ENCODE measurements at regions not wholly inside any gene's neighbourhood (a gene's known extent, or its start where the extent isn't known, plus 50 kb on each side); places are given as distances from the start of the nearest gene placed in this dataset.

- no peaks in the 10 kb centered on the region for H3K36me3 ChIP-seq (ENCODE audit: control insufficient read depth, insufficient read depth, low read length)
- Mint-ChIP-seq H3K27me3 (ENCODE audit: low read depth in 2 of 2) (no peaks in the 10 kb centered on the region), H3K9me3 (no peaks in the 10 kb centered on the region), H3K36me3 (no peaks in the 10 kb centered on the region), H3K27ac (no peak overlapping the region), H3K4me3 (no peak overlapping the region), H3K4me1 (peaks cover 12 to 14% of the 10 kb centered on the region in 2 donors)
- DNase-seq, result no peak
- H3K9me3 ChIP-seq (ENCODE audit: control insufficient read depth, insufficient read depth, low read length), result no peaks in the 10 kb centered on the region
- no peak for TF ChIP-seq CTCF (IDR thresholded peaks at IDR 0.05)
- H3K27me3 ChIP-seq (ENCODE audit: control insufficient read depth, insufficient read depth, low read length), result no peaks in the 10 kb centered on the region
- ATAC-seq, result no peak
- WGBS (ENCODE audit: insufficient coverage), result 97% methylated on average over 5 of the region's 5 CpGs
- no peak overlapping the region for H3K4me3 ChIP-seq (ENCODE audit: low read length)
- peaks cover 7% of the 10 kb centered on the region for H3K4me1 ChIP-seq (ENCODE audit: control insufficient read depth, insufficient read depth, low read length)
- intact Hi-C loops (cut with micrococcal nuclease), result no loop called here
- H3K27ac ChIP-seq (ENCODE audit: low read length), result no peak overlapping the region
Measured at GRCh38 chr3:56854856-56855611, 53.3 kb upstream of the ARHGEF3 start.

DNA sequence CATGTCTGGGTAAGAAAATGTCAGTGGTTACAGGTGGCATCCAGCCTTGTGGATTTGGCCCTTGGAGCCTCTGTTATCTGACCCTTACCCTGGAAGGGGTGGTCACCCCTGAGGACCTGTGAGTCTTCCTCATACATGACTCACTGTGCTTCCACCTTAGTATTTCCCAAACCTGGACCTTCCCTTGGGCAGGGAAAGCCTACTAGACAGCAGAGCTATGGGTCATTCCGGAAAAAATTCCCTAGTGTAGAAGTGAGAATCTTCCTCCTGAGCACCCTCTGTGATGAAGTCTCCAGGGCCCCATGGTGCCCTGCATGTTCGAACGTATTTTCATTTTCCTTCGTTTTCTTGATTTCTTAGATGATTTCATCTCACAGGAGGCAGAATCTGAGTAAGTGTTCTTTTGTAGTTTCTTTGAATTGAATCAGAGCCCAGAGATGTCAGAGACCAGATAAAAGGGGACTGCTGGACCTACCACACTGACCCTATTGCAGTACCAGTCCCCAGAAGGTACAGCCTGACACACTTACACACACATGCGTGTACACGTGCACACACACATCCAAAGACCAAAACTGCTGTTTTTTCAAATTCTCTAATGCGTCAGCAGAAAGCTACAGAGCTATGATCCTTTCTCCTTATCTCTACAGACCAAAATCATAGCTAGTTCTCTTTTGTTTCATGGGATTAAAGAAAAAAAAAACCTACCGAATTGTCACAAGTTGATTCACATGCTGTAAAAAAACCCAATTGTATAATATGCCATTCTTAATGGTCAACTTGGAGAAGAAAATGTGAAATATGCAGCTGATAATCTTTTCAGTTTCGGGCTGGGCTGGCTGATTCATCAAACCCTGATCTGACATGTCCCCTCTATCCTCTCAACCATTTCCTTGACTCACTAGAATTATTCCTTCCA, 50.5 kb upstream of the ARHGEF3 start:
- 91% methylated on average over 9 of the region's 9 CpGs for WGBS (ENCODE audit: insufficient coverage)
- Mint-ChIP-seq H3K4me1 (peaks cover 5 to 6% of the 10 kb centered on the region in 2 donors), H3K9me3 (no peaks in the 10 kb centered on the region), H3K4me3 (no peak overlapping the region), H3K27me3 (ENCODE audit: low read depth in 2 of 2) (no peaks in the 10 kb centered on the region), H3K27ac (no peak overlapping the region), H3K36me3 (no peaks in the 10 kb centered on the region)
- no peaks in the 10 kb centered on the region for H3K27me3 ChIP-seq (ENCODE audit: control insufficient read depth, insufficient read depth, low read length)
- H3K27ac ChIP-seq (ENCODE audit: low read length), result no peak overlapping the region
- no peaks in the 10 kb centered on the region for H3K4me1 ChIP-seq (ENCODE audit: control insufficient read depth, insufficient read depth, low read length)
- intact Hi-C loops (cut with micrococcal nuclease), result no loop called here
- H3K9me3 ChIP-seq (ENCODE audit: control insufficient read depth, insufficient read depth, low read length), result no peaks in the 10 kb centered on the region
- no peak for DNase-seq
- no peak for TF ChIP-seq CTCF (IDR thresholded peaks at IDR 0.05)
- H3K4me3 ChIP-seq (ENCODE audit: low read length), result no peak overlapping the region
- no peaks in the 10 kb centered on the region for H3K36me3 ChIP-seq (ENCODE audit: control insufficient read depth, insufficient read depth, low read length)
- no peak for ATAC-seq

Data from natural killer cell (primary cell).